OCI-LY7 (cell line): ENCODE measurements at regions not wholly inside any gene's neighbourhood (a gene's known extent, or its start where the extent isn't known, plus 50 kb on each side); places are given as distances from the start of the nearest gene placed in this dataset.

ENCODE experiments used
- BruUV-seq: library from RNA; stranded (reverse); fragments of 400-500 nt; replicated peaks from 2 replicates; lab custom pipeline; 2021; lab: Mats Ljungman, UMichigan
- CTCF ChIA-PET: fragments of 300-600 bp; sonication (Branson Sonifier 250); formaldehyde crosslinking; loops from one replicate; lab custom pipeline; 2022; ENCODE audit warnings: antibody characterized with exemption; ENCODE audit not compliant: unreplicated experiment; lab: Charles Lee
- POLR2A ChIA-PET: fragments of 300-600 bp; sonication (Branson Sonifier 250); formaldehyde crosslinking; loops from one replicate; lab custom pipeline; 2022; ENCODE audit warnings: antibody characterized with exemption; lab: Charles Lee
- DNase-seq: peaks from one replicate; pipeline ENCODE4 v3.0.0-alpha.2; 2015; ENCODE audit warnings: low spot score
- H2AFZ ChIP-seq: fragments of 200-600 bp; sonication (generic), shearing (Covaris generic); 2 replicates; pipeline ENCODE4 v1.6.1; 2014; ENCODE audit warnings: mild to moderate bottlenecking, antibody characterized with exemption, low read length, moderate library complexity
- H3K27ac ChIP-seq: fragments of 200-600 bp; sonication (generic); 2 replicates; pipeline ENCODE4 v1.5.1; 2014; ENCODE audit warnings: mixed run types, low read depth, mild to moderate bottlenecking, moderate library complexity, low read length, inconsistent platforms; ENCODE audit not compliant: poor library complexity, severe bottlenecking
- H3K36me3 ChIP-seq: fragments of 200-600 bp; sonication (generic); 2 replicates; pipeline ENCODE4 v1.6.1; 2014; ENCODE audit warnings: mild to moderate bottlenecking, antibody characterized with exemption, low read length, moderate library complexity, mixed read lengths; ENCODE audit not compliant: insufficient read depth
- H3K4me1 ChIP-seq: fragments of 200-600 bp; sonication (generic); 2 replicates; pipeline ENCODE4 v1.5.1; 2014; ENCODE audit warnings: mild to moderate bottlenecking, low read length; ENCODE audit not compliant: insufficient read depth, poor library complexity, severe bottlenecking
- H3K4me2 ChIP-seq: fragments of 200-600 bp; sonication (generic); 2 replicates; pipeline ENCODE4 v1.6.1; 2014; ENCODE audit warnings: mild to moderate bottlenecking, low read length
- H3K4me3 ChIP-seq: fragments of 200-600 bp; sonication (generic); 2 replicates; pipeline ENCODE4 v1.5.1; 2014; ENCODE audit warnings: mild to moderate bottlenecking, low read depth, low read length; ENCODE audit not compliant: poor library complexity, severe bottlenecking
- H3K79me2 ChIP-seq: fragments of 200-600 bp; sonication (generic); 2 replicates; pipeline ENCODE4 v1.6.1; 2016; ENCODE audit warnings: low read depth, mild to moderate bottlenecking, low read length, moderate library complexity, mixed read lengths; ENCODE audit not compliant: insufficient read depth
- H3K9me2 ChIP-seq: fragments of 200-600 bp; sonication (generic); 2 replicates; pipeline ENCODE4 v1.6.1; 2016; ENCODE audit warnings: mild to moderate bottlenecking, low read length, mixed read lengths; ENCODE audit not compliant: insufficient read depth
- H3K9me3 ChIP-seq: fragments of 200-600 bp; sonication (generic); 2 replicates; pipeline ENCODE4 v1.6.1; 2014; ENCODE audit warnings: mild to moderate bottlenecking, mixed run types, low read length, mixed read lengths
- H4K20me1 ChIP-seq: fragments of 200-600 bp; sonication (generic); 2 replicates; pipeline ENCODE4 v1.6.1; 2014; ENCODE audit warnings: mild to moderate bottlenecking, antibody characterized with exemption, low read length, moderate library complexity, mixed read lengths; ENCODE audit not compliant: insufficient read depth
- EZH2phosphoT487 ChIP-seq: fragments of 200-600 bp; sonication (generic); IDR thresholded peaks from 2 replicates; pipeline ENCODE4 v1.6.1; 2018; ENCODE audit warnings: low read depth, borderline replicate concordance, mild to moderate bottlenecking, mixed run types, antibody characterized with exemption, low read length, moderate library complexity, mixed read lengths
- intact Hi-C: fragments of 100-400 bp; cut with micrococcal nuclease; formaldehyde crosslinking; loops from one replicate; pipeline ENCODE4 v1.10.0; 2022; ENCODE audit not compliant: unreplicated experiment
- TF ChIP-seq, protein P1 (sequence below): fragments of 200-600 bp; sonication (generic); conservative IDR thresholded peaks from 2 replicates; pipeline ENCODE4 v1.5.1; 2014; ENCODE audit warnings: mild to moderate bottlenecking, antibody characterized with exemption, low read length, moderate library complexity, mixed read lengths

- no peaks in the 10 kb centered on the region for H3K4me1 ChIP-seq
- no peaks in the 10 kb centered on the region for H3K79me2 ChIP-seq
- DNase-seq = no peak
- no peaks in the 10 kb centered on the region for H4K20me1 ChIP-seq
- H3K9me2 ChIP-seq = no peaks in the 10 kb centered on the region
- TF ChIP-seq, protein P1, sequence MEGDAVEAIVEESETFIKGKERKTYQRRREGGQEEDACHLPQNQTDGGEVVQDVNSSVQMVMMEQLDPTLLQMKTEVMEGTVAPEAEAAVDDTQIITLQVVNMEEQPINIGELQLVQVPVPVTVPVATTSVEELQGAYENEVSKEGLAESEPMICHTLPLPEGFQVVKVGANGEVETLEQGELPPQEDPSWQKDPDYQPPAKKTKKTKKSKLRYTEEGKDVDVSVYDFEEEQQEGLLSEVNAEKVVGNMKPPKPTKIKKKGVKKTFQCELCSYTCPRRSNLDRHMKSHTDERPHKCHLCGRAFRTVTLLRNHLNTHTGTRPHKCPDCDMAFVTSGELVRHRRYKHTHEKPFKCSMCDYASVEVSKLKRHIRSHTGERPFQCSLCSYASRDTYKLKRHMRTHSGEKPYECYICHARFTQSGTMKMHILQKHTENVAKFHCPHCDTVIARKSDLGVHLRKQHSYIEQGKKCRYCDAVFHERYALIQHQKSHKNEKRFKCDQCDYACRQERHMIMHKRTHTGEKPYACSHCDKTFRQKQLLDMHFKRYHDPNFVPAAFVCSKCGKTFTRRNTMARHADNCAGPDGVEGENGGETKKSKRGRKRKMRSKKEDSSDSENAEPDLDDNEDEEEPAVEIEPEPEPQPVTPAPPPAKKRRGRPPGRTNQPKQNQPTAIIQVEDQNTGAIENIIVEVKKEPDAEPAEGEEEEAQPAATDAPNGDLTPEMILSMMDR = no peak
- TF ChIP-seq EZH2phosphoT487 = no peak
- no peak overlapping the region for H3K27ac ChIP-seq
- ChIA-PET CTCF (no interaction called here), POLR2A (no interaction called here)
- no peak overlapping the region for H2AFZ ChIP-seq
- intact Hi-C loops = no loop called here
- no peaks in the 10 kb centered on the region for H3K36me3 ChIP-seq
- H3K4me2 ChIP-seq = no peak overlapping the region
- no TSS peak for BruUV-seq
- no peak overlapping the region for H3K4me3 ChIP-seq
- no peaks in the 10 kb centered on the region for H3K9me3 ChIP-seq
Observed at GRCh38 chr3:88596451-88596850, 446.7 kb downstream of the C3orf38 start.

DNA sequence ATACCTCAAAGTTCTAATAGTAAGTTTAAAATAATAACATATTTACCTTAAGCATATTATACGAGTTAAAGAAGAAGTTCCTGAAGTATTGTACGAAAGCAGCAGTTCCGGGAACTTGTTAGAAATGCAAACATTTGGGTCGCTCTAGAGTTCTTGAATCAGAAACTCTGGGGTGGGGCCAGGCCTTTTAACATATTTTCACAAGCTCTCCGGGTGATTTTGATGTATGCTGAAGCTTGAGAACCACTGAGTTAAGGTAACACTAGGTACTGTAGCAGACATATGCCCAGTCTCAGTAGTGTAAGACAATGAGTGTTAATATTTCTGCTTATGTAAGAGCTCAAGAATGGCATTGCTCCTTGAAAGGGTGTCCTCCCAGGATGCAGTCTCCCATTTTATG, 461.1 kb downstream of the C3orf38 start:
- POLR2A ChIA-PET = interaction anchor here (0.8 kb wide), 1 partner anchor 365 kb away, joined by 3 read pairs; no protein-coding TSS in a partner anchor
- DNase-seq = no peak
- H3K27ac ChIP-seq = no peak overlapping the region

DNA sequence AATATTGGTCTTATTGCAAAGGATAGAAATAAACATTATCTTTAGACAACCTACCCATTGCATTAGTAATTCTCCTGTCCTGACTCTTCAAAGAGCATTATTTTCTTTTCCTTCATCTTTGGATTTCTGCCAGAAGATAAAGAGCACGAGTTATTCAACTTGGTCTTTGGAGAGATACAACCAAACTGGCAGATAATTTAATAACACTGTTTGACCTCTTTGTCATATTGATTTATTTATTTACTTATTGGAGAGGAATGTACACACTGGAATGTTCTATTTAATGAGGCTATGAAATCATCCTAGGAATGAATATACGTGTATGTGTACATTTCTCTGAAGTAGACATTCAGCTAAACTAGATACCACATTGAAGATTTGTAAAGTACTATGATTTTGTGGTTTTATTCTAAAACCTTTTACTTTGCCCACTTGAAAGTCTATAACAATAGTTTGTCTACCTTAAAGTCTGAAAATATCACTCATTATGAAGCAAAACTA, 462.1 kb downstream of the C3orf38 start:
- POLR2A ChIA-PET = no interaction called here
- no TSS peak for BruUV-seq
- no peak for DNase-seq
- Histone ChIP-seq H2AFZ (no peak overlapping the region), H3K36me3 (no peaks in the 10 kb centered on the region), H3K9me2 (no peaks in the 10 kb centered on the region), H3K4me3 (no peak overlapping the region), H3K9me3 (no peaks in the 10 kb centered on the region), H3K4me1 (no peaks in the 10 kb centered on the region), H3K4me2 (no peak overlapping the region), H4K20me1 (no peaks in the 10 kb centered on the region), H3K27ac (no peak overlapping the region), H3K79me2 (no peaks in the 10 kb centered on the region)
- CTCF ChIA-PET = no interaction called here
- TF ChIP-seq EZH2phosphoT487 = no peak
- TF ChIP-seq, protein P1 = no peak
- intact Hi-C loops = no loop called here

More for the DNA sequence above, 461.1 kb downstream of the C3orf38 start:
- H4K20me1 ChIP-seq = no peaks in the 10 kb centered on the region
- no TSS peak for BruUV-seq
- H3K4me3 ChIP-seq = no peak overlapping the region
- intact Hi-C loops = no loop called here
- H3K4me1 ChIP-seq = no peaks in the 10 kb centered on the region
- TF ChIP-seq EZH2phosphoT487 = no peak
- TF ChIP-seq, protein P1 = no peak
- no peaks in the 10 kb centered on the region for H3K9me2 ChIP-seq
- CTCF ChIA-PET = no interaction called here
- no peaks in the 10 kb centered on the region for H3K36me3 ChIP-seq
- no peaks in the 10 kb centered on the region for H3K79me2 ChIP-seq
- H3K4me2 ChIP-seq = no peak overlapping the region
- H2AFZ ChIP-seq = no peak overlapping the region
- H3K9me3 ChIP-seq = no peaks in the 10 kb centered on the region
